ENCODE measurements at regions not wholly inside any gene's neighbourhood (a gene's known extent, or its start where the extent isn't known, plus 50 kb on each side); places are given as distances from the start of the nearest gene placed in this dataset.

GRCh38 chr1:80896781-80897356 is 903.9 kb upstream of the ADGRL2 start:
- TF ChIP-seq ZNF446 (CRISPR knock-in tag; IDR thresholded peaks at IDR 0.05) (no peak), KLF15 (CRISPR knock-in tag; IDR thresholded peaks at IDR 0.05; ENCODE audit: borderline replicate concordance) (no peak), AKAP8 (CRISPR knock-in tag; IDR thresholded peaks at IDR 0.05) (no peak), KDM2A (CRISPR knock-in tag; IDR thresholded peaks at IDR 0.05; ENCODE audit: borderline replicate concordance, low read depth) (no peak), ZBTB42 (CRISPR knock-in tag; IDR thresholded peaks at IDR 0.05) (no peak), ZNF136 (CRISPR knock-in tag; IDR thresholded peaks at IDR 0.05; ENCODE audit: low read depth) (no peak), FIP1L1 (IDR thresholded peaks at IDR 0.05; ENCODE audit: borderline replicate concordance, insufficient read depth, low read depth, low read length) (no peak), NFE2 (CRISPR knock-in tag; IDR thresholded peaks at IDR 0.05) (no peak), ZEB1 (IDR thresholded peaks at IDR 0.05; ENCODE audit: insufficient replicate concordance, low read depth) (no peak), SALL1 (CRISPR knock-in tag; IDR thresholded peaks at IDR 0.05) (no peak), NR2F6 (IDR thresholded peaks at IDR 0.05) (no peak), NR2F6 (CRISPR knock-in tag; IDR thresholded peaks at IDR 0.05) (no peak)
- TF ChIP-seq, protein P1, sequence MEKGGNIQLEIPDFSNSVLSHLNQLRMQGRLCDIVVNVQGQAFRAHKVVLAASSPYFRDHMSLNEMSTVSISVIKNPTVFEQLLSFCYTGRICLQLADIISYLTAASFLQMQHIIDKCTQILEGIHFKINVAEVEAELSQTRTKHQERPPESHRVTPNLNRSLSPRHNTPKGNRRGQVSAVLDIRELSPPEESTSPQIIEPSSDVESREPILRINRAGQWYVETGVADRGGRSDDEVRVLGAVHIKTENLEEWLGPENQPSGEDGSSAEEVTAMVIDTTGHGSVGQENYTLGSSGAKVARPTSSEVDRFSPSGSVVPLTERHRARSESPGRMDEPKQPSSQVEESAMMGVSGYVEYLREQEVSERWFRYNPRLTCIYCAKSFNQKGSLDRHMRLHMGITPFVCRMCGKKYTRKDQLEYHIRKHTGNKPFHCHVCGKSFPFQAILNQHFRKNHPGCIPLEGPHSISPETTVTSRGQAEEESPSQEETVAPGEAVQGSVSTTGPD (CRISPR knock-in tag; IDR thresholded peaks at IDR 0.05), result no peak
- TF ChIP-seq, protein P2, sequence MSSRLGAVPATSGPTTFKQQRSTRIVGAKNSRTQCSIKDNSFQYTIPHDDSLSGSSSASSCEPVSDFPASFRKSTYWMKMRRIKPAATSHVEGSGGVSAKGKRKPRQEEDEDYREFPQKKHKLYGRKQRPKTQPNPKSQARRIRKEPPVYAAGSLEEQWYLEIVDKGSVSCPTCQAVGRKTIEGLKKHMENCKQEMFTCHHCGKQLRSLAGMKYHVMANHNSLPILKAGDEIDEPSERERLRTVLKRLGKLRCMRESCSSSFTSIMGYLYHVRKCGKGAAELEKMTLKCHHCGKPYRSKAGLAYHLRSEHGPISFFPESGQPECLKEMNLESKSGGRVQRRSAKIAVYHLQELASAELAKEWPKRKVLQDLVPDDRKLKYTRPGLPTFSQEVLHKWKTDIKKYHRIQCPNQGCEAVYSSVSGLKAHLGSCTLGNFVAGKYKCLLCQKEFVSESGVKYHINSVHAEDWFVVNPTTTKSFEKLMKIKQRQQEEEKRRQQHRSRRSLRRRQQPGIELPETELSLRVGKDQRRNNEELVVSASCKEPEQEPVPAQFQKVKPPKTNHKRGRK (CRISPR knock-in tag; IDR thresholded peaks at IDR 0.05), result no peak
- TF ChIP-seq, protein P3, sequence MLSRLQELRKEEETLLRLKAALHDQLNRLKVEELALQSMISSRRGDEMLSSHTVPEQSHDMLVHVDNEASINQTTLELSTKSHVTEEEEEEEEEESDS (CRISPR knock-in tag; IDR thresholded peaks at IDR 0.05; ENCODE audit: borderline replicate concordance), result no peak
- 37% methylated on average over 3 of the region's 3 CpGs for WGBS (ENCODE audit: low lambda C conversion rate)
- POLR2A ChIA-PET, result no interaction called here

More at GRCh38 chr1:80896781-80897356, 903.9 kb upstream of the ADGRL2 start:
- H3K9me3 ChIP-seq (ENCODE audit: low read length), result peaks cover 79% of the 10 kb centered on the region
- ATAC-seq (no peak), DNase-seq (ENCODE audit: low spot score) (no peak), FAIRE-seq (no peak)
- intact Hi-C loops (cut with micrococcal nuclease; ENCODE audit: unreplicated experiment) (no loop called here), in situ Hi-C loops (cut with HindIII; ENCODE audit: extremely low pct_ligation_motif_present, low pct_unique_long_range_greater_than_20kb) (no loop called here)
- H3K4me1 ChIP-seq (ENCODE audit: insufficient read depth, low read length), result no peaks in the 10 kb centered on the region
- CTCF ChIA-PET (ENCODE audit: low intra/inter-chr PET ratio, low total read pairs), result no interaction called here
- no peak overlapping the region for H3K4me3 ChIP-seq (replicated peaks in 1 of 3; ENCODE audit: insufficient read depth in 1 of 3, low read depth in 2 of 3, low read length in 3 of 3)
- H3K4me2 ChIP-seq (ENCODE audit: low read depth, low read length), result no peak overlapping the region
- H3K36me3 ChIP-seq (replicated peaks in 1 of 2; ENCODE audit: control insufficient read depth in 1 of 2, insufficient read depth in 2 of 2, low read length in 2 of 2), result no peaks in the 10 kb centered on the region
- no peak overlapping the region for H3K27ac ChIP-seq (ENCODE audit: extremely low read length, insufficient read depth, low read length)
- H4K20me1 ChIP-seq (ENCODE audit: insufficient read depth, low read length), result no peaks in the 10 kb centered on the region
- no peaks in the 10 kb centered on the region for H3K79me2 ChIP-seq (ENCODE audit: insufficient read depth, low read length)
- H2AFZ ChIP-seq (ENCODE audit: low read length), result no peak overlapping the region
- no peak overlapping the region for H3K9ac ChIP-seq (ENCODE audit: insufficient read depth, low read depth, low read length)
- no peaks in the 10 kb centered on the region for H3K27me3 ChIP-seq (ENCODE audit: control insufficient read depth in 1 of 2, insufficient read depth in 2 of 2, low read length in 2 of 2)
- no TSS peak for BruUV-seq (replicated peaks)

Data from HepG2 (cell line).